CD4-positive, alpha-beta T cell treated with Interferon alpha-2 for 1 hour (primary cell): ENCODE measurements at regions not wholly inside any gene's neighbourhood (a gene's known extent, or its start where the extent isn't known, plus 50 kb on each side); places are given as distances from the start of the nearest gene placed in this dataset.

Experiments used
- DNase-seq, 2 donors: peaks; one replicate each; pipeline ENCODE4 v3.0.0-alpha.2; 2020 to 2022

DNA sequence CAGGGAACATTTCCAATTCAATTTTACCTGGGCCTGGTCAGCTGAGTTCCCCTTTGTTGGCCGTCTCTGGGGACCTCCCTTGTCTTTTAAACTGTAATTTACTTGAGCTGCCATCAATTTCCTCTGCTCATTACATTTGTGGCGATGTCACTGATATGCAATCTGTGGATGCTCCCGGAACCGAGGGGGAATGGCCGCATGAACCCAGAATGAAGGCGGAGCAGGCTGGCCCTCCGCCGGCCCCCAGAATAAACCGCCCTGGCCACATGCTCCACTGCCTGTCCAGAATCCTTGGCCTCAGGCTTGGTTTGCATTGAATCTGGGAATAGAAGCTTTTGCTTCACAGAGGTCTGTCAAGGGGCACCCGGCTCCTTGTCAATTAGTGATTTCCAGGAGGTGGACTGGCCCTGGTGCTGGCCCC is 276.8 kb downstream of the TEX29 start:
- no peak for DNase-seq

DNA sequence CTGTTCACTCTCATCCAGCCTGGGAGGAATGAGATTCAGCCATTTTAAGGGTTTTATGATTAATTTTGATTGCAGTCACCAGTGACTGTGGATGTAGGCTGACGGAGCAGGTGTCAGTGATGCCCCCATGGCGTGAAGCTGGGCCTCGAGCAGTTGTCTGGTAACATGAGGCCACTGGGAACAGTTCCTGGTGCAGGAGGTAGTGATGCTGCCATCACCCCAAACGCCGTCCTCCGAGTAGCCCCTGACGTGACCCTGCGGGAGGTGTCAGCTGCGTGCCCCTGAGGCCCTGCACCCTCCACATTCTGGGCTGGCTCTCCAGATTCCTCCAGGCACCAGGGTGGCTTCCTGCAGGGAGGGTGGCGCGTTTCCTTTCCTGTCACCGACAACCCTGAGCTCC is 277.2 kb downstream of the TEX29 start:
- no peak for DNase-seq

GRCh38 chr13:111598747-111599146 is 278.3 kb downstream of the TEX29 start:
- no peak for DNase-seq

DNA sequence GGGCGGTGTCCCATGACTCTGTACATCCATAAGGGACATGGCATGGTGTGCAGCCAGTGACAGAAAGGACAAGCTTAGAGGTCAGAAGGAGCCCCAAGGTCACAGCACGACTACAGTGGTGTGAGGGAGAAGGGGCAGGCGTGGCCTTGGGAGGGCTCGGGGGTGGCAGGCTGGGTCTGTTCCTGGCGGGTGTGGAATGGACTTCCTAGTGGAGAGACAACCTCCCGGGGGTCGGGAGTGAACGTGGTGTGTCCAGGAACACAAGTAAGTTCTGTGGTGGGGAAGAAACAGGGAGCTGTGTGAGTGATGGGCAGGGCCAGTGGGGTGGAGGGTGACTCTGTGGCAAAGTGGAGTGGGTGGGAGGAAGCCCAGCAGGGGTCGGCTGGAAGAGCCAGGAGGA is 279.3 kb downstream of the TEX29 start:
- DNase-seq, result no peak

GRCh38 chr13:111602874-111603273 is 282.4 kb downstream of the TEX29 start:
- no peak for DNase-seq

- DNase-seq, result no peak
Measured at GRCh38 chr13:111604097-111604496, 283.7 kb downstream of the TEX29 start.

DNA sequence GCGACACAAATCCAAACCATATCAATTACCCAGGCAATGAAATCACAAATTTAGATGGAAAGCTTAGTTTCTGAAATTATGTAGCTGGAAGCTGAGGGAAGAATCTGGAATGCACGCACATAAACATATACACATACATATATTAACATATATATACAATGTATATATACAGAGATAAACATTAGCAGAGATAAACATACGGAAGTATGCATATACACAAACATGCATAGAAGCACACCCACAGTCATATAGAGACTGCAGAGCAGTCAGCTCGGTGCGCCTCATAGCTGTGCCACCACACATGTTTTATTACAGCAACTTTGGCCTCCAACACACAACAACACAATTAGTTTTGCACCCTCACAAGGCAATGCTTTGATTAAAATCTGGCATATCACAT is 288.1 kb downstream of the TEX29 start:
- no peak for DNase-seq

GRCh38 chr13:111609631-111610030 is 289.2 kb downstream of the TEX29 start:
- no peak for DNase-seq

DNA sequence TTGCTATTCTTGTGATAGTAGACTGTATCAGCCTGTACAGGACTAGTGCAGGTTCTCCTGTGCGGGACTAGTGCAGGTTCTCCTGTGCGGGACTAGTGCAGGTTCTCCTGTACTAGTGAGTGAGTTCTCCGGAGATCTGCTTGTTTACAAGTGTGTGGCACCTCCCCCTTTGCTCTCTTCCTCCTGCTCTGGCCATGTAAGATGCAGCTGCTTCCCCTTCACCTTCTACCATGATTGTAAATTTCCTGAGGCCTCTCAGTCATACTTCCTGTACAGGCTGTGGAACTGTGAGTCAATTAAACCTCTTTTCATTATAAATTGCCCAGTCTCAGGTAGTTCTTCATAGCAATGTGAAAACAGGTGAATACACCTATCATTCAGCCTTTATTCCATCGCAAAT is 289.6 kb downstream of the TEX29 start:
- no peak for DNase-seq

- DNase-seq, result no peak
Measured at GRCh38 chr13:111610879-111611278, 290.4 kb downstream of the TEX29 start.

GRCh38 chr13:111611651-111612050 is 291.2 kb downstream of the TEX29 start:
- DNase-seq, result no peak

DNA sequence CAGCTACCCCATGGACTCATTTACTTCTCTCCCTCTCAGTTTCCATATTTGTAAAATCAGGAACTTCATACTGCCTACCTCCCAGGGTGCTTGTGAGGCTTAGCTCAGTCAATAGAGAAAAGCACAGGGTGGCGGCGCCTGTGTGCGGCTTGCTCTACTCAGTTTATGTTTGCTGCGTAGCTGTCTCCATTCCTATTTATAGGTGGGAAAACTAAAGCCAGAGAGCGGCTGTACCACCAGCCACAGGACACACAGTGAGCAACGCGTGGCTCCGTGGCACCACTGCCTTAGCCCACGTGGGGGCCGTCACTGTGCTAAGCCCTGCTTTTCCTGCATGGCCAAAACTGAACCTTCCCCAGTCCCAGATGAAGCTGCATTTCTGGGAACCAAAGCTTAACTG is 292.4 kb downstream of the TEX29 start:
- no peak for DNase-seq

DNA sequence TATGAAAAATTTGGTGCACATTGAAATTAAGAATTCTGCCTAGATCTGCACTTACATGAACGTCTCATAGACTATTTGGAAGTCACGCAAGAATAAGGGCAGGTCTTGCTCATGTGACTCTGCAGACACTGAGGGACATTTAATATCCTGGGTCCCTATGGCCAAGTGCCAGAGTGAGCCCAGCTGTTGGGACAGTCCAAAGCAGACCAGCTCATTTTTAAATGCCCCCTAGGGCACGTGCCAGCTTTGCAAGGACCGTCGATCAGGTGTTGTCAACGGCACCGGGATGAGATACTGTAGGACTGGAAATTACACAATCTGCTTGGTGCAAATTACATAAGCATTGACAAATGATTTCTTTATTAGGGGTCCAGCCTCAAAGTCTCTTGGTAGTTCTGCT is 293.6 kb downstream of the TEX29 start:
- DNase-seq, result no peak

DNA sequence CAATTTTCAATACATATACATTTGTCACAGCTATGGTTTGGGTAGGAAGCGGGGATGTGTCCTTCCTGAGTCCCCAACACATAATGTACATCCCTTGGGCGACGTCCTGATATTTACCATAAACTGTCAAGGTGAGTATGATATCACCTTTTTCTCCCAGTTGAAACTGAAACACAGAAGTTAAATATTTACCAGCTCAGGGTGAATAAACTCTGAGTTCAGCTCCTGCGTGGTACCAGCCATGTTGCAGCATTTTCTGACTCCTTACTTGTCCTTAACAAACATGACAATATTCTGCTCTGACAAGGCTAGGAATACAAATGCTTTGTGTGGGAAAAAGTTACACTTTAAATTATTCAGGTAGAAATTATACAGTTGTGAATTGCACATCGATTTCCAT is 294.2 kb downstream of the TEX29 start:
- DNase-seq, result no peak

- DNase-seq, result no peak
Measured at GRCh38 chr13:111616203-111616602, 295.8 kb downstream of the TEX29 start.

GRCh38 chr13:111620166-111620565 is 299.7 kb downstream of the TEX29 start:
- no peak for DNase-seq

DNA sequence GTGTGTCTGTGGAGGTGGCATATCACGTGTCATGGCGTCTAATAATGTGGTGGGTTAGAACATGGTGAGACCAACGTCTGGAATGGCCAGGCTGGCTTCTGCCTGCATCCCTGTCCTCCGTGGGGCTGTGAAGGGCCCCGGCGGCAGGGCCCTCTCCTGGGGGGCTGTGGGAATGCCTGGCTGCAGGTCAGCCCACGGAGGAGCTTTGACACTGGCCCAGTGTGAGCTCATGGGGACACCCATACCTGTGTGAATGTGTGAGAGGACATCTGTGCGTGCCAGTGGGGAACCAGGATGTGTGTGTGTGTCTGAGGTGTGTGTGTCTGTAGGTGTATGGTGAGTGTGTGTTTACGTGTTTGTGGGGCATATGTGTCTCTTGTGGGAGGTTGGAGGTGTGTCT is 300.1 kb downstream of the TEX29 start:
- DNase-seq, result no peak

DNA sequence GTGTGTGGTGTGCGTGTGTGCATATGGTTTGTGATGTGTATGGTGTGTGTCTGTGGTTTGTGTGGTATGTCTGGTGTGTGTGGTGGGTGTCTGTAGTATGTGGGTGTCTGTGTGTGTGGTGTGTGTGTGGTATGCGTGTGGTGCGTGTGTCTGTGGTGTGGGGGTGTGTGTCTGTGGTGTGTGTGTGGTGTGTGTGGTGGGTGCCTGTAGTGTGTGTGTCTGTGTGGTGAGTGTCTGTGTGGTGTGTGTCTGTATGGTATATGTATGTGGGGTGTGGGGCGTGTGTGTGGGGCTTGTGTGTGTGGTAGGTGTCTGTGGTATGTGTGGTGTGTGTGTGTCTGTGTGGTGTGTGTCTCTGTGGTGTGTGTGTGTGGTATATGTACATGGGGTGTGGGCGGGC is 300.7 kb downstream of the TEX29 start:
- DNase-seq, result no peak

GRCh38 chr13:111622051-111622531 is 301.6 kb downstream of the TEX29 start:
- DNase-seq, result no peak

GRCh38 chr13:111623208-111623607 is 302.8 kb downstream of the TEX29 start:
- no peak for DNase-seq

DNA sequence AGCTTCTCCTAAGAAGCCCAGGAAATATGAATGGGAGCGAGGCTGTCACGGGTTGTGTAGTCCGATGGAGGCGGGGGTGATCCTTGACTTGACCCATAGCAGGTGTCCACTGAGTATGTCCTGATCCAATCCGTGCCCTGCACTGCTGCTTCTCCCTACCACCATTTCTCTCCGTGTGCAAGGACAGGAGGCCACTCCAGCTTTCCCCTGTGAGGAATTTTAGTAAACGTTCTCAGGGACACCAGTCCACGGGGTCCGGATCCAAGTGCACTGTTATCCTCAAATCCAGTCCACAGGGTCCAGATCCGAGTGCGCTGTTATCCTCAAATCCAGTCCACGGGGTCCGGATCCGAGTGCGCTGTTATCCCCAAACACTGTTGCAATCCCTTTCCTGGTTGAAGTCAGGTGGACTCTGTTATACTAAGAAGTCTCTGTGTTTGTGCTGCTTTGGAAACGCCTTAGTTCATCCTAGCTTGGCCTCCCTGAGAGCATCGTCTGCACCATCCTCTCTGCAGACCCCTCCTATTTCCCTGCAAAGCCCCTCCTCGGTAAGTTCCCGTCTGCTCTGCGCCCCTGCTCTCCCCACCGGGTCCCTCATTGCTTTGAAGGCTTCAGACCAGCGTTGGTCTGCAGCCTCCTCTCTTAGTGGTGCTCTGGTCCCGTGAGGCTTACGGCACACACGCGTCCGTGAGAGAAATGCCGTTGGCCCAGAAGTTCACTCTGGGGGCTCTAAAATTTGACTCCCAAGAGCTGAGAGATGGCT is 303.5 kb downstream of the TEX29 start:
- no peak for DNase-seq

GRCh38 chr13:111625526-111626315 is 305.3 kb downstream of the TEX29 start:
- DNase-seq, result no peak

DNA sequence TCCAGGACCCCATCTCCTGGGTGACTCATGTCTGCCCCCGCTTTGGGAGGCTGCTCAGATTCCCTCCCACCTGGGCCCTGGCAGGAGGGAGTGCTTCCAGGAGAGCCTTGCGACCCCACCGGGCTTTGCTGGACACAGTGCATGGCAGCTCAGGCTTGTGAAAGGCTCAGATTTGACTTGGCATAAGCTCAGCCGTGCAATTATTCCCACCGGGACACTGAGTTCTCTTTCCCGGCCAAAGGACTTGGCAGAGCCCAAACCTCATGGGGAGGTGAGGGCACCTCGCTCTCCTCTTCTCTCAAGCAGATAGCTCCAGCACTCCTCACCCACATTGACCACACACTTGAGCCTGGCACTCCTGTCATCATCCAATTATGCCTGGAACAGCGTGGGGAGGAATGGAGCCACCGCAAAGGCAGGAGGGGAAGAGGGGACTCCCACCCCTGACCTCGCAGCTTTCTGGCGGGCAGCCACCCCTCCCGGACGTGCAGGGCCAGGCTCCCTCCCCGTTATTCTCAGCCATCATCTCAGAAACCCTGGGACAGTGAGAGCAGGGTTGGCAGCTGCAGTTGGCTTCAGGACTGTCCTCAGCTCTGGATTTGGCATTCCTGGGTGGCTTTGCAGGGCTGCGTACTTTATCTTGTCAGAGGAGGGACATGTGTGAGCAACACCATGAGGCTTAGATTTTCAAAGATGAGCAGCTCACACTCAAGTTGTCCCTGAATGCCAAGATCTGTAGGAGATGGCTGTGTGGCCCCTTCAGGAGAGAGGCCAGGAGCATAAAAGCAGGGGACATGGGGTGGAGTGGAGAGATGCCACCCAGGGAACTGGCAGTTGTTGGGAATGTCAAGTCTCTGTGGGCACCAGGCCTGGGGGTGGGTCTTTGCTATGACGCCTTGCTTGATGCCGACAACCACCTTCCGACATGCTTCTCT is 306.2 kb downstream of the TEX29 start:
- no peak for DNase-seq
